Esophagus muscularis mucosa (tissue), 4 donors: ENCODE measurements at regions not wholly inside any gene's neighbourhood (a gene's known extent, or its start where the extent isn't known, plus 50 kb on each side); places are given as distances from the start of the nearest gene placed in this dataset.

Experiments
- EP300 ChIP-seq: sonication (generic); formaldehyde crosslinking; IDR thresholded peaks from one replicate; pipeline ENCODE4 v1.6.1; 2017; ENCODE audit warnings: antibody characterized with exemption
- POLR2A ChIP-seq: fragments of 450-650 bp; IDR thresholded peaks from one replicate; pipeline ENCODE4 v1.6.1; 2017; ENCODE audit warnings: antibody characterized with exemption, moderate library complexity, mild to moderate bottlenecking, low read depth
- POLR2AphosphoS5 ChIP-seq, 2 donors: sonication (generic); formaldehyde crosslinking; IDR thresholded peaks; one replicate each; pipeline ENCODE4 v1.6.1; 2017; ENCODE audit warnings: antibody characterized with exemption in 2 of 2
- TF ChIP-seq, protein P1 (sequence below), 3 experiments: fragments of 200-600 bp in 2 of 3; fragments of 450-650 bp in 1 of 3; sonication (generic) in 2 of 3; IDR thresholded peaks; one replicate each; pipeline ENCODE4 v1.5.1; 2017 to 2019; ENCODE audit warnings: antibody characterized with exemption in 3 of 3, mild to moderate bottlenecking in 2 of 3, moderate library complexity in 1 of 3

DNA sequence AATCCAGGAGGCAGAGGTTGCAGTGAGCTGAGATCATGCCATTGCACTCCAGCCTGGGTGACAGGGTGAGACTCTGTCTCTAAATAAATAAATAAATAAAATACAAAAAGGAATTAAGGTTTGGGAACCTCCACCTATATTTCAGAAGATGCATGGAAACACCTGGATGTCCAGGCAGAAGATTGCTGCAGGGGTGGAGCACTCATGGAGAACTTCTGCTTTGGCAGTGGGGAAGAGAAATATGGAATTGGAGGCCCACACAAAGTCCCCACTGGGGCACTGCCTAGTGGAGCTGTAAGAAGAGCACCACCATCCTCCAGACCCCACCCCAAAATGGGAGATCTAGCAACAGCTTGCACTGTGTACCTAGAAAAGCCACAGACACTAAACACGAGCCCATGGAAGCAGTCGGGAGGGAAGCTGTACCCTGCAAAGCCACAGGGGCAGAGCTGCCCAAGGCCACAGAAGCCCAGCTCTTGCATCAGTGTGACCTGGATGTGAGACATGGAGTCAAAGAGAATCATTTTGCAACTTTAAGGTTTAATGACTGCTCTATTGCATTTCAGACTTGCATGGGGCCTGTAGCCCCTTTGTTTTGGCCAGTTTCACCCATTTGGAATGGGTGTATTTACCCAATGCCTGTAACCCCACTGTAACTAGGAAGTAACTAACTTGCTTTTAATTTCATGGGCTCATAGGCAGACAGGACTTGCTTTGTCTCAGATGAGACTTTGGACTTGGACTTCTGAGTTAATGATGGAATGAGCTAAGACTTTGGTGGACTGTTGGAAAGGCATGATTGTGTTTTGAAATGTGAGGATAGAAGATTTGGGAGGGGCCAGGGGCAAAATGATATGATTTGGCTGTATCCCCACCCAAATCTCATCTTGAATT lies 265.3 kb downstream of the ZEB2 start:
- TF ChIP-seq, protein P1, sequence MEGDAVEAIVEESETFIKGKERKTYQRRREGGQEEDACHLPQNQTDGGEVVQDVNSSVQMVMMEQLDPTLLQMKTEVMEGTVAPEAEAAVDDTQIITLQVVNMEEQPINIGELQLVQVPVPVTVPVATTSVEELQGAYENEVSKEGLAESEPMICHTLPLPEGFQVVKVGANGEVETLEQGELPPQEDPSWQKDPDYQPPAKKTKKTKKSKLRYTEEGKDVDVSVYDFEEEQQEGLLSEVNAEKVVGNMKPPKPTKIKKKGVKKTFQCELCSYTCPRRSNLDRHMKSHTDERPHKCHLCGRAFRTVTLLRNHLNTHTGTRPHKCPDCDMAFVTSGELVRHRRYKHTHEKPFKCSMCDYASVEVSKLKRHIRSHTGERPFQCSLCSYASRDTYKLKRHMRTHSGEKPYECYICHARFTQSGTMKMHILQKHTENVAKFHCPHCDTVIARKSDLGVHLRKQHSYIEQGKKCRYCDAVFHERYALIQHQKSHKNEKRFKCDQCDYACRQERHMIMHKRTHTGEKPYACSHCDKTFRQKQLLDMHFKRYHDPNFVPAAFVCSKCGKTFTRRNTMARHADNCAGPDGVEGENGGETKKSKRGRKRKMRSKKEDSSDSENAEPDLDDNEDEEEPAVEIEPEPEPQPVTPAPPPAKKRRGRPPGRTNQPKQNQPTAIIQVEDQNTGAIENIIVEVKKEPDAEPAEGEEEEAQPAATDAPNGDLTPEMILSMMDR (IDR thresholded peaks at IDR 0.05), result no peak
- no peak for TF ChIP-seq EP300
- TF ChIP-seq POLR2A, result no peak
- no peak for TF ChIP-seq POLR2AphosphoS5 (IDR thresholded peaks at IDR 0.05)
